IMR-90 (cell line): ENCODE measurements at regions not wholly inside any gene's neighbourhood (a gene's known extent, or its start where the extent isn't known, plus 50 kb on each side); places are given as distances from the start of the nearest gene placed in this dataset.
A peak's percentile ranks its signal among the peaks of the same experiment; 100 is the strongest.

Source experiments
- RAD21 ChIP-seq: IDR thresholded peaks from 2 replicates; pipeline ENCODE4 v1.6.1; 2012; ENCODE audit warnings: low read length, improper control_type of control experiment
- TF ChIP-seq, protein P1 (sequence below): fragments of 150-350 bp; IDR thresholded peaks from 2 replicates; pipeline ENCODE4 v1.6.1; 2017; ENCODE audit warnings: mild to moderate bottlenecking, antibody characterized with exemption, low read length, low read depth

DNA sequence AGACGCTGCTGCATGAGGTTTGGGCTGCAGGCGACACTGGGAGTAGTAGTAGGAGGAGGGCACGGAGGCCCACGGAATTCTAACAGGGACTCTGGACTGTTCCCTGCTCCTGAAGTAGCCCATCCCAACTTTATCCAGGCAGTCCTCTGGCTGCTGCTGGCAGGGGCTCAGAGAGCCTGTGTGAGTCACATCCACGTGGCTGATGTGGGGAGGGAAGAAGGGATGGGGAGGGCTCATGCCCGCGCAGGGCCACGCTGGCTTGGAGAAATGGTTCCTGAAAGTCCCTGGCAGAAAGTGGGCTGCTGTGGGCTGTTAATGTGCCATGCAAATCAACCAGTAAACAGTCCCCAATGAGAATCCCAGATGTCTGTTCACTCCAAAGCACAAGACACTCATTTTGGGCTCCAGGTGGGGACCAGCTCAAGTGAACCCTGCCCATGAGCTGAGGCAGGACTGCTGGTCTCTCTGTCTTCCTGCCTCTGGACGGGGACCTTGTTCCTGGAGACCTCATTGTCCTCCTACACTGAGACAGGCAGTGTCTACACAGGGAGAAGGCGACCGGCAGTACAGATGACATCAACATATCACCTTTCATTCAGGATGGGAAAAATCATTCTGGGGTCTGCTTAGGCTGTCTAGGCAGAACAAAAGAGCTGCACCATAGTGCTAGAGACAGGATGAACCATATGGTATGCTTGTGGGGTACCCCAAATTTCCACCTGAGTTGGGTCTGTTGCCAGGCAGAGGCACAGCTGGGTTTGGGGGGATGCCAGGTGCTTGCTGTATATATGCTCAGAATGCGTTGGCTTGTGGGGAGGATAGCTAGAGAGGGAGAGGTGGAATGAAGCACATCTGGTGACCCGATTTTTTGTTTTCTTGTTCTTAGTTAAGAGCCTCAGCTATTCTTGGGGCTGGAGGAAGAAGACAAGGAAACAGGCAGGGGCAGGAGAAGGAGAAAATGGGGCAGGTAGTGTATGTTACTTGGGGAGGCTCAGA lies 57.9 kb upstream of the FMOD start (continued):
- TF ChIP-seq, protein P1, sequence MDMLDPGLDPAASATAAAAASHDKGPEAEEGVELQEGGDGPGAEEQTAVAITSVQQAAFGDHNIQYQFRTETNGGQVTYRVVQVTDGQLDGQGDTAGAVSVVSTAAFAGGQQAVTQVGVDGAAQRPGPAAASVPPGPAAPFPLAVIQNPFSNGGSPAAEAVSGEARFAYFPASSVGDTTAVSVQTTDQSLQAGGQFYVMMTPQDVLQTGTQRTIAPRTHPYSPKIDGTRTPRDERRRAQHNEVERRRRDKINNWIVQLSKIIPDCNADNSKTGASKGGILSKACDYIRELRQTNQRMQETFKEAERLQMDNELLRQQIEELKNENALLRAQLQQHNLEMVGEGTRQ, result peak; percentile 75; the same call in 1 of the 2 replicates
- TF ChIP-seq RAD21, result no peak
